Heart right ventricle (tissue), 16 donors: ENCODE measurements at regions not wholly inside any gene's neighbourhood (a gene's known extent, or its start where the extent isn't known, plus 50 kb on each side); places are given as distances from the start of the nearest gene placed in this dataset.

ENCODE experiments used
- ATAC-seq, 8 donors: fragments of 200-7000 bp; cut with Tn5 transposase; one replicate each; pipeline ENCODE4 v1.9.1; 2020; ENCODE audit warnings: mild to moderate bottlenecking in 8 of 8, moderate library complexity in 8 of 8, moderate number of reproducible peaks in 1 of 8
- DNase-seq, 2 donors: peaks; one replicate each; pipeline ENCODE4 v3.0.0-alpha.2; 2020
- H3K27ac ChIP-seq, 10 donors: fragments of 200-600 bp; sonication (generic) in 2 of 10; one replicate each; pipeline versions ENCODE4 v1.5.0 to v1.8.0; 2020 to 2022; ENCODE audit warnings: mild to moderate bottlenecking in 3 of 10
- H3K27me3 ChIP-seq, 7 donors: fragments of 200-600 bp; one replicate each; pipeline ENCODE4 v1.8.0; 2021 to 2022; ENCODE audit warnings: mild to moderate bottlenecking in 2 of 7
- H3K36me3 ChIP-seq, 9 donors: fragments of 200-600 bp; sonication (generic) in 1 of 9; one replicate each; pipeline versions ENCODE4 v1.5.0 to v1.8.0; 2020 to 2022; ENCODE audit warnings: mild to moderate bottlenecking in 2 of 9
- H3K4me1 ChIP-seq, 9 donors: fragments of 200-600 bp; sonication (generic) in 1 of 9; one replicate each; pipeline versions ENCODE4 v1.5.0 to v1.8.0; 2020 to 2022; ENCODE audit warnings: mild to moderate bottlenecking in 4 of 9
- H3K4me3 ChIP-seq, 10 donors: fragments of 200-600 bp; sonication (generic) in 2 of 10; one replicate each; pipeline versions ENCODE4 v1.5.0 to v1.8.0; 2020 to 2022; ENCODE audit warnings: mild to moderate bottlenecking in 7 of 10, moderate library complexity in 2 of 10
- H3K9me3 ChIP-seq, 11 donors: fragments of 200-600 bp in 10 of 11; sonication (generic) in 2 of 11; one replicate each; pipeline versions ENCODE4 v1.5.0 to v1.8.0; 2013 to 2022; ENCODE audit warnings: mild to moderate bottlenecking in 2 of 11, control low read depth in 1 of 11, moderate library complexity in 1 of 11
- WGBS, 2 donors: extraction: QIAGEN DNeasy Blood & Tissue Kit; methylation state at CpG; one replicate each; pipeline ENCODE4 v1.1.7; 2013; ENCODE audit warnings: inconsistent platforms in 1 of 2; 5-methylcytosine and 5-hydroxymethylcytosine counted together
- intact Hi-C, 10 donors: fragments of 100-400 bp; cut with DNase I; formaldehyde crosslinking; loops; one replicate each; pipeline versions ENCODE4 v1.11.1 to v1.14.2; 2022
- TF ChIP-seq, protein P1 (sequence below), 9 donors: fragments of 200-600 bp; sonication (generic) in 2 of 9; IDR thresholded peaks; one replicate each; pipeline versions ENCODE4 v1.5.0 to v1.8.0; 2021 to 2022; ENCODE audit warnings: antibody characterized with exemption in 9 of 9, mild to moderate bottlenecking in 5 of 9, moderate library complexity in 1 of 9
- donor health status: Arrhythmogenic right ventricular cardiomyopathy.
- donor health status: ischemic (EF 13 %, LVEDD 7.1; RV severe dilation, severe dysfunction).
- donor health status: healthy with polysubstance abuse.
- donor health status: DM: no; HTN: yes; CAD: no.
- donor health status: DM: no; HTN: no; CAD: no.
- donor health status: ischemic (EF 25% LVEDD 6.9; RV normal size, moderate dysfunction).
- donor health status: ischemic (EF 25% LVEDD 5.7; RV mildly dilated, moderate dysfunction).
- donor health status: healthy.
- donor health status: DM: yes; HTN: yes; CAD: no.
- donor health status: Ischemic cardiomyopathy.
- donor health status: ischemic (EF 35%, LVEDD 5.7; RV mildly dilated, moderate dysfunction).
- donor health status: nonischemic (EF 11% LVEDD 7.7; RV severe dilation, severe dysfunction).
- donor health status: DM: yes; HTN: yes; CAD: no.
- donor health status: PGD.
- donor health status: ischemic (EF 29% LVEDD 5.4; RV normal size, mild dysfunction).
- donor health status: nonischemic (EF 23%, LVEDD 6.1; RV moderate dilation, normal function).

DNA sequence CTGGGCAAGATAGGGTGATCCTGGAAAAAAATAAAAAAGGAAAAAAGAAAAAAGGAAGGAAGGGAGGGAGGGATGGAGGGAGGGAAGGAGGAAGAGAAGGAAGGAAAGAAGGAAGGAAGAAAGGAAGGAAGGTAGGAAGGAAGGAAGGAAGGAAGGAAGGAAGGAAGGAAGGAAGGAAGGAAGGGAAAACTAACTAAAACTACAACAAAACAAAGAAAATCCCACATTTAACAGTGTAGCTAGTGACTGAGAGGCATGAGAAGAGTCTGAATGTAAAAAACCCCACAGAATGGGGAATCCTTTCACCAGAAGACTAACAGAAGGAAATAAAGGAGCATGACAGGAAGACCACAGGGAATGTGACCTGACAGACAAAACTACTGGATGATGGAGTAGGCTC, 345.7 kb downstream of the NOVA1 start:
- Histone ChIP-seq H3K4me1 (no peaks in the 10 kb centered on the region), H3K36me3 (no peaks in the 10 kb centered on the region), H3K4me3 (no peak overlapping the region), H3K27ac (no peak overlapping the region), H3K9me3 (peaks cover 0 to 3% (median 0%) of the 10 kb centered on the region in 11 donors), H3K27me3 (no peaks in the 10 kb centered on the region)
- intact Hi-C loops, result no loop called here
- TF ChIP-seq, protein P1, sequence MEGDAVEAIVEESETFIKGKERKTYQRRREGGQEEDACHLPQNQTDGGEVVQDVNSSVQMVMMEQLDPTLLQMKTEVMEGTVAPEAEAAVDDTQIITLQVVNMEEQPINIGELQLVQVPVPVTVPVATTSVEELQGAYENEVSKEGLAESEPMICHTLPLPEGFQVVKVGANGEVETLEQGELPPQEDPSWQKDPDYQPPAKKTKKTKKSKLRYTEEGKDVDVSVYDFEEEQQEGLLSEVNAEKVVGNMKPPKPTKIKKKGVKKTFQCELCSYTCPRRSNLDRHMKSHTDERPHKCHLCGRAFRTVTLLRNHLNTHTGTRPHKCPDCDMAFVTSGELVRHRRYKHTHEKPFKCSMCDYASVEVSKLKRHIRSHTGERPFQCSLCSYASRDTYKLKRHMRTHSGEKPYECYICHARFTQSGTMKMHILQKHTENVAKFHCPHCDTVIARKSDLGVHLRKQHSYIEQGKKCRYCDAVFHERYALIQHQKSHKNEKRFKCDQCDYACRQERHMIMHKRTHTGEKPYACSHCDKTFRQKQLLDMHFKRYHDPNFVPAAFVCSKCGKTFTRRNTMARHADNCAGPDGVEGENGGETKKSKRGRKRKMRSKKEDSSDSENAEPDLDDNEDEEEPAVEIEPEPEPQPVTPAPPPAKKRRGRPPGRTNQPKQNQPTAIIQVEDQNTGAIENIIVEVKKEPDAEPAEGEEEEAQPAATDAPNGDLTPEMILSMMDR (IDR thresholded peaks at IDR 0.05), result no peak
- DNase-seq, result no peak
- no peak for ATAC-seq

DNA sequence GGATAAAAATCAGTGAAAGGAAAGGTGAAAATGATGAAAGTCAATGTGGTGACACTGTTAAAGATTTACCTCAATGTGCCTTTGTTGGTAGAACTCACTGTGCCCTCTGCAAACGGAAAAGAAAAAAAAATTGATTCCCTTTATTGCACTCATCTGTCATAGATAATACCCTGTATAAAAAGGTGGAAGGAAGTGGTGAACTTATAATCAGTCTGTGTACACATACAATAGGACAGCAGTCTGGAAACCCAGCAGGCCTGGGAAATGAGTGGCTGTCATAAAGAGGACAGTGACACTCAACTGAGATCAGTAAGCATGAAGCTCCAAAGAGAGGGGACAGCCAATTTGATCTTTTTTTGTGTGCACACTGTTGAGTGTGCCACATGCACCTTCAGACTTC, 364.7 kb downstream of the NOVA1 start:
- no peaks in the 10 kb centered on the region for H3K27me3 ChIP-seq
- intact Hi-C loops, result no loop called here
- H3K9me3 ChIP-seq, result no peaks in the 10 kb centered on the region
- H3K4me1 ChIP-seq, result no peaks in the 10 kb centered on the region
- ATAC-seq (no peak), DNase-seq (no peak)
- 47 to 59% methylated on average over 1 of the region's 1 CpG for WGBS, 2 donors
- no peak overlapping the region for H3K4me3 ChIP-seq
- no peaks in the 10 kb centered on the region for H3K36me3 ChIP-seq
- H3K27ac ChIP-seq, result no peak overlapping the region
- TF ChIP-seq, protein P1 (IDR thresholded peaks at IDR 0.05), result no peak

DNA sequence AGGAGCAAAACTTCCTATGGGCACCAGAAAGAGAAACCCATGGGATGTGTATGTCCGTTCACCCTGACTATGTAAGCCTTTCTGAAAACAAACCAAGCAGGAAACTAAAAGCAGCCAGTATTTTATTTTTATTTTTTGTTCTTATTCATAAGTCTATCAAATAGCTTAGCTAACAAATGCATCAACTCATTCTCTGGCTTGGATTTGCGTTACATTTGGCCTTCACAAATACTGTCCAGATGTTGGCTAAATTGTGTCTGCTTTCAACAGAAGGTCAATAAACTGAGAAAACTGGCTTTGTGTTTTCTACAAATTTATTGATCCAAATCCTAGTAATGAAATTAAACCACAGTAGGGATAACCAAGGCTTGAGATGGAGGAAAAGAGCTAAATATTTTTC, 379.0 kb downstream of the NOVA1 start:
- Histone ChIP-seq H3K36me3 (no peaks in the 10 kb centered on the region), H3K27me3 (no peaks in the 10 kb centered on the region), H3K4me1 (no peaks in the 10 kb centered on the region), H3K4me3 (no peak overlapping the region), H3K27ac (no peak overlapping the region), H3K9me3 (no peaks in the 10 kb centered on the region)
- intact Hi-C loops, result no loop called here
- ATAC-seq (no peak), DNase-seq (no peak)
- 47 to 57% methylated on average over 2 of the region's 2 CpGs for WGBS, 2 donors
- TF ChIP-seq, protein P1 (IDR thresholded peaks at IDR 0.05), result no peak

DNA sequence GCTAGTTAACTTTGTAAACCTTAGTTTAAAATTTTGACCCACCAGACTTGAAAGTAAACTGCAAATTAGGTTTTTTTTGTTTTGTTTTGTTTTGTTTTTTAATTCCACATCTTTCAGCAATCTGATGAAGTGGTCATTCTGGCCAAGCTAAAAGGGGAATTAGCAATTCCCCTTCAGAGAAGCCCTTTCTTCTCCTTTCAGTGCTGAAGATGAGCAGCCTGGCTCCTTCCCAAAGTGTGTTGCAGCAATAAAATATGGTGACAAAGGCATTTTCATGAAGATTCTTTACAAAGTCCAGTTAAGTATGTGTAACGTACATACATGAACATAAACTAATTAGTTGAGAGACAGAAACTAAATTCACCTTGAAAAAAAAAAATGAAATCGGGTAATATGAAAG, 380.1 kb downstream of the NOVA1 start:
- Histone ChIP-seq H3K27me3 (no peaks in the 10 kb centered on the region), H3K9me3 (no peaks in the 10 kb centered on the region), H3K4me3 (no peak overlapping the region), H3K4me1 (no peaks in the 10 kb centered on the region), H3K36me3 (no peaks in the 10 kb centered on the region), H3K27ac (no peak overlapping the region)
- ATAC-seq (no peak), DNase-seq (no peak)
- WGBS, 2 donors, result 75 to 83% methylated on average over 2 of the region's 2 CpGs
- TF ChIP-seq, protein P1 (IDR thresholded peaks at IDR 0.05), result no peak
- intact Hi-C loops, result no loop called here

DNA sequence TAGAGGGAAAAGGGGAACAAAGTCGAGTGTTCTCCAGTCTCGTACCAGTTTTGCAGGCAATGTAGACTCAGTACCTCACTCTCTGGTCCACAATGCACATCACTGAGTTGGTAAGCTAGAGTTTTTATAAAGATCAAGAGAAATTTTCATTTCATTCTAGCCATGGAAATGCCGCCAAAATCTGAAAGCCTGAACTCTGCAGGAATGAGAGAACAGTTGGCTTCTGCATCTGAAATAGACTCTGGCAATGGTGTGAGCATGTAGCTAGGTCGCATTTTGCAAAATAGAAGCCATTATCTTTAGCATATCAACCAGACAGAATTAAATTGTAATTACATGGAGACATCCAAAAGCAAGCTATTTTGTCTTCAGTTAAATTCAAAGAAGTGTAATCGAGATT, 381.0 kb downstream of the NOVA1 start:
- Histone ChIP-seq H3K4me3 (no peak overlapping the region), H3K4me1 (no peaks in the 10 kb centered on the region), H3K27ac (no peak overlapping the region), H3K9me3 (no peaks in the 10 kb centered on the region), H3K36me3 (no peaks in the 10 kb centered on the region), H3K27me3 (no peaks in the 10 kb centered on the region)
- TF ChIP-seq, protein P1 (IDR thresholded peaks at IDR 0.05), result no peak
- DNase-seq, result no peak
- ATAC-seq, result no peak
- 73 to 74% methylated on average over 5 of the region's 5 CpGs for WGBS, 2 donors
- intact Hi-C loops, result no loop called here
